NCI-H1105 (cell line): ENCODE measurements at regions not wholly inside any gene's neighbourhood (a gene's known extent, or its start where the extent isn't known, plus 50 kb on each side); places are given as distances from the start of the nearest gene placed in this dataset.

Experiments
- DNase-seq: peaks from one replicate; lab custom pipeline; 2025; lab: John Stamatoyannopoulos, UW

DNA sequence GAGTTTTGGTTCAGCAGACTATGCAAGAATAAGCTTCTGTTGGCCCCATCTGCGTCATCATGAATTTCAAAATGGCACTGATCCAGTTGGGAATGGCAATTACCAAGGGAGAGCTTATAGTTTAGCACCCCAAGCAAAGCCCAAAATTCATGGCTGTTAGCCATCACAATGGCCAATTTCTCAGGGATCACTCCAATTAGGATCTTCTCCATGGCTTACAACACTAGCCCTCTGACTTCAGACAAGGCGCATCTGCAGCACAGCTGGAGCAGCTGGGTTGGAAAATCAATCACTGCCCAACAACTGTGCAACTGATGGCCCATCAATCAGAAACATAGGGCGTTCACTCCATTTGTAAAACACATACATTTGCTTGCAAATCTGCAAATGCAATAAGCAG is 273.6 kb downstream of the SRBD1 start:
- no peak for DNase-seq

DNA sequence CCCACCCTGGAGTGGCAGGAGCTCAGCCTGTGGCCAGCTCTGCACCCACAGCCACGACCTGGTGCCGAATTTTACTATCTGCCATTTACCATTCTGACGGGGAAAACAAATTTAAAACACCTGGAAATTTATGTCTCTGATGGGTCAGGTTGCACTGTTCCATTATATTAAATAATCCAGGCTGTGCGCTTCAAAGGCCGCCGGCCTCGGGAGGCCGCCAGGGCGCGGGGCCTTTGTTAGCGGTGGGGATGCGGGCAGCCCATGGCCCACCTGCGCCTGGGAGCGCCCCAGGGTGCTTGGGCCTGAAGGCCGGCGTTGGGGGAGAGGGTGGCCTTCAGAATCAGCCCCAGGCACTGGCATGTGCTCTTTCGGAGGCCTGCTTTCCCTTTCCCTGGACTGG is 276.9 kb downstream of the SRBD1 start:
- no peak for DNase-seq

- no peak for DNase-seq
Observed at GRCh38 chr2:45332567-45332966, 278.5 kb downstream of the SRBD1 start.

DNA sequence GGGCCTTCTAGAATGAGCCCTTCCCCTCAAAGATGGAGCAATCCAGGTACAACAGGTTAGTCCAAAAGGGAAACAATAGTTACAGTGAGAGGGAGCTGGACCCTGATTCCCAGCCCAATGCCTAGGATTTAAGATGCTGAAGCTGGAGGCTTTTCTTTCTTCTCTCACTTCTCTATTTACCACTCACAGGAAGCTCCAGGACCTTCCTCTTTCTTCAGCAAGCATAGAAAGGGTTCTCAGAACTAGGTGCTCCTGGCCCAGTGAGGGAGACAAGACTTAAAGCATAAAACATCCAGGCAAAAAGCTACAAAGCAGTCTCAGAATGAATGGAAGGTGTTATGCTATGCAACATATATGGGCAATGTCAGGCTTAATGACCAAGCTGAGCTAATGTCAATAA is 279.0 kb downstream of the SRBD1 start:
- no peak for DNase-seq

DNA sequence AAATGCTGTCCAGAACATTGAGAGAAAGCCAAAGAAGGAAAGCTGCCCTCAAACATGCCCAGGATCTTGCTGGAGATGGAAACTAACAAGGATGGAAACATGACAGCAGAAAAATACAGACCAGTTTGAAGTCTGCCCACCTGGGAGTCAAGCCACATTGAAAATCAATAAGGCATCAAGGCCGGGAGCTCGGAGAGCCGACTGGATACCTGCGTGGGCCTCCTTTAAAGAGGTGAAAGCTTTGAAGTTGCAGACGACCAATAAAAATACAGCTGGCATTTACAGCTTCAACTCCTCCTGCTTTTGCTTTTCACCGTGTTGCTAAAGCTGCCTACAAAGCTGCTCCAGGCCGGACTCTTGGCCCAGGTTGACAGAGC is 279.7 kb downstream of the SRBD1 start:
- no peak for DNase-seq

GRCh38 chr2:45330637-45331409 is 280.2 kb downstream of the SRBD1 start:
- DNase-seq, result no peak

DNA sequence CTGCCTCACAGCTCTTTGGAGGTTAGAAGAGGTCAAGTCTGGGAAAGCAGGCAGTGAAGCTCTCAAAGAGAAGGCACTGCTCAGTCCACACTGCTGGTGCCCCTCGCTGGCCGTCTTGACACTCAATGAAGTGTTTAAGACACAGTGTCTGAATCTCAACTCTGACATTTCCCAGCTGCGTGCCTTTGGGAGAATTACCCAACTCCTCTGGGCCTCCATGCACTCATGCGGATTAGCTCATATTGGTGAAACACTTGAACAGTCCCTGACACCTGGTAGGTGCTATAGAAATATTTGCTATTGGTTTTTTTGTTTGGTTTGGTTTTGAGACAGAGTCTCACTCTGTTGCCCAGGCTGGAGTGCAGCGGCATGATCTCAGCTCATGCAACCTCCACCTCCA is 281.0 kb downstream of the SRBD1 start:
- no peak for DNase-seq

GRCh38 chr2:45329045-45329677 is 281.9 kb downstream of the SRBD1 start:
- no peak for DNase-seq

- no peak for DNase-seq
Observed at GRCh38 chr2:45328264-45328870, 282.7 kb downstream of the SRBD1 start.

GRCh38 chr2:45323344-45323743 is 287.7 kb downstream of the SRBD1 start:
- DNase-seq, result no peak

GRCh38 chr2:45320956-45321355 is 290.1 kb downstream of the SRBD1 start:
- DNase-seq, result no peak

GRCh38 chr2:45319683-45320455 is 291.2 kb downstream of the SRBD1 start:
- no peak for DNase-seq

DNA sequence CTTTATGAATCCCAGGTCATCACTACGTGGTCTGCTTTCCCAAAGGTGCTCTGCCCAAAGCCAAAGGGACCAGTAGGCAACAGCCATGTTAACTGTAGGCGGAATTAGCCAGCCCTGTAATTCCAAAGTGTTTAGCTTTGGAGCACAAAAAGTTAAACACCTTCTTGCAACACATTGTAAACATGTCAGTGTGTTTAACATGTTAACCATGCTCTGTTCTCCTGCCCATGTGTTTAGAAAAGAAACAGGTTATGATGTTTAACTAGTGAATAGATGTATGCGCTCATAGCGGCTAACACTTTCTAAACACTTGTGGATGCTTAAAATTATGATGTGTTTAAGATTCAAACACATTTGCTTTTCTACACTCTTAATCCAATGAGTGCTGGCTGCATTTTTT is 292.4 kb downstream of the SRBD1 start:
- DNase-seq, result no peak

DNA sequence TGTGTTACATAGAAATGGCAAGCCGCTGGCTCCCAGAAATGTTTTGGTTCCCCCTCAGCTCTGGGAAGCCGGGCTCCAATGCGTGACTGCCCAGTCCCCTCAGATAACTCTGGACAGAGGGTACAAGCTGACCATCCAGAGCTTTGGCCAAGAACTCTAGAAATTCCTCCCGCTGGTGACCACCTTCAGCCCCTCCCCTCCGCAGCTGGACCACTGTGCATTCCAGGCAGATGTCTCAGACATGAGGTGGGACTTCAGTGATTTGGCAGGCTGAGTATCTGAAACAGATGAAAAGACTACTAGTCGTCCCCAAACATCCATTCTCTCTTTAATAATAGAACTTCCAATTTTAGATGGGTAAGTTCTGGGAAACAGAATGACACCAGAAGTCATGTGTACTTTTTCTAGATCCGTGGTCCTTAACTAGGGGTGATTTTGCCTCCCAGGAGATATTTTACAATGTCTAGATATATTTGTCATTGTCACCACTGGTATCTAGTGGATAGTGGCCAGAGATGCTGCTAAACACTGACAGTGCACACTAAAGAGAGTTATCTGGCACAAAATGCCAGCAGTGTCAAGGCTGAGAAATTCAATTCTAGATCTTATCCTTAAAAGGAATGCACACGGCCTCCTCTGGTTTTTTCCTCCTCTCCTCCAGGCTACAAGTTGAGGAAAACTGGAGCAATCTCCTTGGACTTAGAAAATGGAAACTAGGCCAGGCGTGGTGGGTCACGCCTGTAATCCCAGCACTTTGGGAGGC is 294.3 kb downstream of the SRBD1 start:
- no peak for DNase-seq

- no peak for DNase-seq
Observed at GRCh38 chr2:45315861-45316260, 295.2 kb downstream of the SRBD1 start.

DNA sequence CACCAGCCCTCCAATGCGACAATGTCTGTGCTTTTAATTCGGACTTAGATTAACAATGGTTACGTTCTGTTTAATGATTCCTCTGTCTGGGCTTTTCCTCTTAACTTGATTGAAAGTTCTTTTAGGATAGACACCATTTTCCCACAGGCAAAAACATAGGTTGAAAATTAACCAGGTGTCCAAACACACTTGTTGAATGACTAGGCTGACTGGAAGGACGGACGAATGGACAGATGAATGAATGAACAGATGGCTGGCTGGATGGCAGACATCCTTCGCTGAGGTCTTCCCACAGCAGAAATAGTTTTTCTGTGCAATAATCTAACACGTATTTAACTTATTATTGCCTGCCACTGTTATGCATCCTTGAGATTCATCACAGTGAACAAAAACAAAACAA is 298.8 kb downstream of the SRBD1 start:
- no peak for DNase-seq

DNA sequence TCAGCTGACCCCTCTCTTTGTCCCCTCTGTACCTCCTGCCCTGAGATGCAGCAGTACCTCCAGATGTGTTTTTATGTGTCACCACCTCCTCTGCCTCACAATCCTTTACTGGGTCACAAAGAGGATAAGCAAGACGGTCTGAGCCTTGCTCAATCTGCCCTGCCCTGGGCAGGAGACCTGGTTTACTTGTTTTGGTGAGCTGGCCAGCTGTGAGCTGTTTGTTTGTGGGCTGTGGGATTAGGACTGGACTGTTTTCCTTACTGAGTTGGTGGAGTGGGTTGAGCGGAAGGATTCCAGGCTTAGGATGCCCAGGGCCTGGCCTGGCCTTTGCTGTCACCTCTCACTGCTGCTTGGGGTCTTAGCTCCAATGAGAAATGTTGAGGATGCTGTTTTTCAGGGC is 299.5 kb downstream of the SRBD1 start:
- DNase-seq, result no peak

DNA sequence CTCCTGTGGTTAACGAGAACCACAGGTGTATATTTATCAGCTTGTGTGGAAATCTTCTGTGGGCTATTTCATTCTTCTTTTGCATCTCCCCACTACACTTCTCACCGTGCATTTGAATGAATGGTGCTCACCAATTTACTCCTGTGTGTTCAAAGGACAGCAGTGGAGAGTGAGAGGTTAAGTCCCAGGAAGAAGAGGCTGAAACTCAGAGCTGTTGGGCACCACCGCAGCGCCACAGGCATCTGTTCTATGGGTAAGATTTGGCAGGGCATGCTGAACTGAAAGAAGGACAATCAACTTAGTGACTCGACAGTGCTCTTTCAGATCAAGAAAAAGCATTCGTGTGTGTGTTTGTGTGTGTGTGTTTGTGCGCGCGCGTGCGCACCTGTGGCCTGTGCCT is 297.9 kb upstream of the SIX2 start:
- DNase-seq, result no peak

- no peak for DNase-seq
Observed at GRCh38 chr2:45305599-45305998, 296.3 kb upstream of the SIX2 start.

DNA sequence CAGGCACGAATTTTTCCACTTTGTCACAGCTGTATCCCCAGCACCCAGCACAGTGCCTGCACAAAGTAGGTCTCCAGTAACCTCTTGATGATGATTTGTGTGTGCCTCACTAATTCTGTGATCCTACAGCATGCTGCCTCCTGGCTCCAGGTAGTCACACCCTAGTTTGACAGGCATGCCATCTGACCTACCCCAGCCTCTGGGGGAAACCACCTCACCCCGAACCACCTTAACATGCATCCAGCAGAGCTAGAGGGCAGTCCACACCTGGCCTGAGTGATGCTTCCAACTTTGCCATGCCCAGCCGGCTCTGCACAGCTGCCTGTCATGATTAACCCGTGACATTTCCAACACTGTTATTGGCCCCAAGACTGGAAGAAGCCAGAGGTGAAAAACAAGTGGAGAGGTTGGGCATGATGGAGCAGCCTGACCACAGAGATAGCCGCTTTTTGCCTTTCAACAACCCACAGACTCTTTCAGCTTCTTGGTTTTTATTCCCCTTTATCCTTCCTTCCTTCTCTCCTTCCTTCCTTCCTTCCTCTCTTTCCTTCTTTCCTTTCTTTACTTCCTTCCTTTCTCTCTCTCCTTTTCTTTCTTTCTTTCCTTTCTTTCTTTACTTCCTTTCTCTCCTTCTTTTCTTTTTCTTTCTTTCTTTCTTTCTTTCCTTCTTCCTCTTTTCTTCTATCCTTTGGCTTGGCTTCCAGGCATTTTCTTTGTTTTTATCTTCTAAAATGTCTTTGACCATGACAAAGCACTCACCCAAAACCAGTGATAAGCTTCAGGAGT is 294.4 kb upstream of the SIX2 start:
- no peak for DNase-seq
